Parathyroid adenoma (tissue), 2 donors: ENCODE measurements at regions not wholly inside any gene's neighbourhood (a gene's known extent, or its start where the extent isn't known, plus 50 kb on each side); places are given as distances from the start of the nearest gene placed in this dataset.

ENCODE experiments used
- H2AFZ ChIP-seq: fragments of 300-600 bp; sonication (generic); one replicate; pipeline ENCODE4 v1.7.0; 2017; ENCODE audit warnings: antibody characterized with exemption, mild to moderate bottlenecking
- H3K27ac ChIP-seq: fragments of 300-600 bp; sonication (generic); one replicate; pipeline ENCODE4 v1.7.0; 2017
- H3K27me3 ChIP-seq: fragments of 300-600 bp; sonication (generic); one replicate; pipeline ENCODE4 v1.7.0; 2017; ENCODE audit warnings: low read length; ENCODE audit not compliant: control insufficient read depth, insufficient read depth
- H3K36me3 ChIP-seq: fragments of 300-600 bp; sonication (generic); one replicate; pipeline ENCODE4 v1.7.0; 2017; ENCODE audit warnings: low read length; ENCODE audit not compliant: control insufficient read depth, insufficient read depth
- H3K4me1 ChIP-seq: fragments of 300-600 bp; sonication (generic); one replicate; pipeline ENCODE4 v1.7.0; 2017; ENCODE audit warnings: control low read depth
- H3K4me2 ChIP-seq: fragments of 300-600 bp; sonication (generic); one replicate; pipeline ENCODE4 v1.7.0; 2017; ENCODE audit warnings: low read length
- H3K4me3 ChIP-seq: fragments of 300-600 bp; sonication (generic); one replicate; pipeline ENCODE4 v1.7.0; 2017; ENCODE audit warnings: low read depth, low read length
- H3K79me2 ChIP-seq: fragments of 300-600 bp; sonication (generic); one replicate; pipeline ENCODE4 v1.7.0; 2017; ENCODE audit warnings: control low read depth
- H3K9ac ChIP-seq: fragments of 300-600 bp; sonication (generic); one replicate; pipeline ENCODE4 v1.7.0; 2017; ENCODE audit warnings: mild to moderate bottlenecking
- H3K9me3 ChIP-seq: fragments of 300-600 bp; sonication (generic); one replicate; pipeline ENCODE4 v1.7.0; 2017; ENCODE audit warnings: low read length; ENCODE audit not compliant: control insufficient read depth
- CTCF ChIP-seq: fragments of 300-600 bp; sonication (generic); IDR thresholded peaks from one replicate; pipeline ENCODE4 v1.7.0; 2017; ENCODE audit warnings: antibody characterized with exemption, mild to moderate bottlenecking
- donor health status: primary hyperparathyroidism.

- no peak overlapping the region for H3K9ac ChIP-seq
- H3K4me2 ChIP-seq = no peak overlapping the region
- no peaks in the 10 kb centered on the region for H3K27me3 ChIP-seq
- no peaks in the 10 kb centered on the region for H3K79me2 ChIP-seq
- no peak overlapping the region for H3K27ac ChIP-seq
- no peaks in the 10 kb centered on the region for H3K9me3 ChIP-seq
- H3K36me3 ChIP-seq = no peaks in the 10 kb centered on the region
- no peaks in the 10 kb centered on the region for H3K4me1 ChIP-seq
- TF ChIP-seq CTCF = no peak
- no peak overlapping the region for H3K4me3 ChIP-seq
- no peak overlapping the region for H2AFZ ChIP-seq
These were observed 201.3 kb downstream of the MRPL39 start for GRCh38 chr21:25405984-25406383.

- no peak overlapping the region for H3K4me3 ChIP-seq
These were observed 204.9 kb downstream of the MRPL39 start for GRCh38 chr21:25402134-25402961.

GRCh38 chr21:25400427-25400826 lies 206.9 kb downstream of the MRPL39 start:
- no peak overlapping the region for H3K4me2 ChIP-seq
- H3K36me3 ChIP-seq = no peaks in the 10 kb centered on the region
- H3K27me3 ChIP-seq = no peaks in the 10 kb centered on the region
- no peak overlapping the region for H3K27ac ChIP-seq
- H2AFZ ChIP-seq = no peak overlapping the region
- no peaks in the 10 kb centered on the region for H3K79me2 ChIP-seq
- no peaks in the 10 kb centered on the region for H3K9me3 ChIP-seq
- no peaks in the 10 kb centered on the region for H3K4me1 ChIP-seq
- no peak for TF ChIP-seq CTCF
- no peak overlapping the region for H3K9ac ChIP-seq
- H3K4me3 ChIP-seq = no peak overlapping the region

More at GRCh38 chr21:25402134-25402961, 204.9 kb downstream of the MRPL39 start:
- Histone ChIP-seq H3K27ac (no peak overlapping the region), H3K4me1 (no peaks in the 10 kb centered on the region), H3K27me3 (no peaks in the 10 kb centered on the region), H3K4me2 (no peak overlapping the region), H3K9ac (no peak overlapping the region), H3K79me2 (no peaks in the 10 kb centered on the region), H3K36me3 (no peaks in the 10 kb centered on the region), H3K9me3 (no peaks in the 10 kb centered on the region), H2AFZ (no peak overlapping the region)
- TF ChIP-seq CTCF = no peak

- no peak overlapping the region for H2AFZ ChIP-seq
- H3K27ac ChIP-seq = no peak overlapping the region
- no peaks in the 10 kb centered on the region for H3K9me3 ChIP-seq
- H3K9ac ChIP-seq = no peak overlapping the region
- no peaks in the 10 kb centered on the region for H3K36me3 ChIP-seq
- H3K4me2 ChIP-seq = no peak overlapping the region
- no peak overlapping the region for H3K4me3 ChIP-seq
- TF ChIP-seq CTCF = no peak
- H3K27me3 ChIP-seq = no peaks in the 10 kb centered on the region
- H3K79me2 ChIP-seq = no peaks in the 10 kb centered on the region
- H3K4me1 ChIP-seq = no peaks in the 10 kb centered on the region
These were observed 208.7 kb downstream of the MRPL39 start for GRCh38 chr21:25398630-25399029.
